ENCODE measurements at regions not wholly inside any gene's neighbourhood (a gene's known extent, or its start where the extent isn't known, plus 50 kb on each side); places are given as distances from the start of the nearest gene placed in this dataset.

GRCh38 chr11:24357620-24358410 lies 139.0 kb upstream of the LUZP2 start:
- no peak for FAIRE-seq
- DNase-seq (ENCODE audit: extremely low spot score, insufficient read length, low read depth), result no peak

DNA sequence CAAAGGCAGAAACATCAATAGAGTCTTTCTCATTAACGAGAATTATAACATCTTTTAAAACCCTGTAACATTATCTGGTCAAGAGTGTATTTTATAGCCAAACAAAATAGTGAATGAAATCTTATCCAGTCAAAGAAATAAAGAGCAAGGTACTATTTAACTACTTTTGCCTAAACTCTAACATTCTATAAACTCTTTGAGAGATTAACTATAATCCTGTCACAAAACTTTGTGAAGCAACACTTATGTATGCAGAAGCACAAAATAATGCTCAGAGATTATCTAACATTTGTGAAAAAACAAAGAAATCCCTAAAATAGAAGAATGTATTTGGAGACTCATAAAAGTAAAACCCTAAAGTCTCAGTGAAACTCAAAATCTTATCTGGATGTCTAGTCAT lies 124.4 kb upstream of the LUZP2 start:
- FAIRE-seq, result no peak

DNA sequence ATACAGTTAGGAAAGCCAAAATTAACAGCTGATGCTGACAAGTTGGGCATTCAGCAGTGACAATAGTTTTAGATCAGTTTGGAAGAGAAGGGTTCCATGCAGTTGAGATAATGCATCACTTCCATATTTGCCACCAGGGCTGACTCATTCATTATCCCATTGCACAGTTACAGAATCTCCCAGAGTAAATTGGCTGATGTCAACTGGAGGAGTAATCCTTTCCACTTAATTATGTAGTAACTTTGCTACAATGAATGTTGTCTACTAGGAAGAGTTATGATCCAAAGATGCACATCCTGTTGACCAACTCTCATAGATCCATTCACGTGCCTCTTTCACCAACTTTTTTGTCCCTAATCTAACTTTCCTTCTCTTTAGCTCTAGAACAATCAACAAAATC lies 123.3 kb upstream of the LUZP2 start:
- DNase-seq (ENCODE audit: extremely low spot score, insufficient read length, low read depth), result no peak
- FAIRE-seq, result no peak

More for the DNA sequence above, 124.4 kb upstream of the LUZP2 start:
- no peak for DNase-seq (ENCODE audit: extremely low spot score, insufficient read length, low read depth)

GRCh38 chr11:24375351-24375750 lies 121.5 kb upstream of the LUZP2 start:
- FAIRE-seq (no peak), DNase-seq (ENCODE audit: extremely low spot score, insufficient read length, low read depth) (no peak)

DNA sequence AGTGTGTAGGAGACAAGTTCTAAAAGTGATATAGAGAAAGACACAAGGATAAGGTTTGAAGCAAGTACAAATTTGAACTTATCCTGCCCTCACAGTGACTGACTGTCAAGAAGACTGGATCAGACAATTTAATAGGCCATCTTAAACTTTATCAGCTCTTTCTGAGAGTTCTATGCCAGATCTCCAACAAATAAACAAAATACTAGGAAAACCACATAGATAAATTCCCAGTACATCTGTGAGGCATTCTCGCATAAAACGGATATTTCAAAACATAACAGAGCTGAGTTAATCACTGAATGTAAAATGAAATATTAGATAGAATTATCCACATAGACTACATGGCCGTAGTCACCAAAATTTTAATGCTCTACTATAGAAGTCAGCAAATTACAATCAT lies 120.9 kb upstream of the LUZP2 start:
- no peak for FAIRE-seq
- DNase-seq (ENCODE audit: extremely low spot score, insufficient read length, low read depth), result no peak

- DNase-seq (ENCODE audit: extremely low spot score, insufficient read length, low read depth) (no peak), FAIRE-seq (no peak)
Measured at GRCh38 chr11:24383137-24383536, 113.7 kb upstream of the LUZP2 start.

DNA sequence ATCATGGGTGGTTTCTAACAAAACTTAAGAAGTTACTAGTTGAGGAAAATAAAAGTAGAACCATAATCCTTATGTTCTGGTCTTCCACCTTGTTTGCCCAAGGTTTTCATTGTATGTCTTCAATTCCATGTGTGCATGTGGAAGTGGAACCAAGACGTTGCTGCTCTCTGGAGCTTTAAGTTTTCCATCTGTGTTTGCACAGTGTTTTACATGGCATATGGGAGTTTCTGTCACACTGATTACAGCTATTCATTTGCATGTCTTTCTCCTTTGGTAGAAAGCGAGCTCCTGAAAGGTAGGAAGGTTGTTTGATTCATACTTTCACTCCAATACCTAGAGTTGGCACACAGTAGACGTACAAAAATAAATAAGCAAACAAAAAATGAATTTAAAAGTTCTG lies 112.6 kb upstream of the LUZP2 start:
- no peak for FAIRE-seq
- DNase-seq (ENCODE audit: extremely low spot score, insufficient read length, low read depth), result no peak

GRCh38 chr11:24386546-24387397 lies 110.1 kb upstream of the LUZP2 start:
- DNase-seq (ENCODE audit: extremely low spot score, insufficient read length, low read depth) (no peak), FAIRE-seq (no peak)

GRCh38 chr11:24389575-24389974 lies 107.3 kb upstream of the LUZP2 start:
- no peak for DNase-seq (ENCODE audit: extremely low spot score, insufficient read length, low read depth)
- FAIRE-seq, result no peak

- DNase-seq (ENCODE audit: extremely low spot score, insufficient read length, low read depth), result no peak
- FAIRE-seq, result no peak
Measured at GRCh38 chr11:24390016-24390415, 106.8 kb upstream of the LUZP2 start.

DNA sequence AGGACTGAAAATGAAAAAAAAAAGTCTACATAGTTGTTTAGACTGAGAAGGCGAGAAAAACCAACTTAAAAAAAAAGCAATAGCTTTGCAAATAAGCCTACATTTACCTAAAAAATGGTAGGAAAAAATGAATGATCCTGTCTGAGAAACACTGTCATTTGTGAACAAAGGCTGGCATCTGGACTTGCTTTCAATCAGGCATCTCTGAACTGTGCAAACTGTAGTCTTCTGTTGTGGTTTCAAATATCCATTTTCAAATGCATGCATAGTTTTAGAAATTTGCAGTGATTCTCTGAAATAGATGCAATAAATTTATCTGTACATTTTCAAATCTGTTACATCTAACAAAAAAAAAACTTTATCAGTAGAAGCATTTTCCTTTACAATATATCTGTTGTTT lies 106.1 kb upstream of the LUZP2 start:
- FAIRE-seq (no peak), DNase-seq (ENCODE audit: extremely low spot score, insufficient read length, low read depth) (no peak)

DNA sequence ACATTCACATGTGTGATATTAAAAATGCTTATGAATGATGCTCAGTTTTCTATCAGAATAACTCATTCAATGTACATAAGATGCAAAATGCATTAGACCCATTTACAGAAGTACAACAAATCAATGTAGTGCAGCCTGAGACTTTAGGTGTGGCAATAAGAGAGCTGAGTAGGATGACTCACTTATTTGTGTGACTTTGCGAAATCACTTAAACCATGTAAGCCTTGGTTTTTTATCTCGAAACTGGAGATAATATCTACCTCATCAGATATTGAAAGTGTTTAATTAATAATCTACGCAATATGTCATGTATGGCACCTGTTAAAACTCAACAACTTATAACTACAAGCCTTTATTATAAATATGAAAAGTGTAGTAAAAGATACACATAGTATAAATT lies 105.7 kb upstream of the LUZP2 start:
- no peak for FAIRE-seq
- no peak for DNase-seq (ENCODE audit: extremely low spot score, insufficient read length, low read depth)

- DNase-seq (ENCODE audit: extremely low spot score, insufficient read length, low read depth) (no peak), FAIRE-seq (no peak)
Measured at GRCh38 chr11:24400059-24400665, 96.7 kb upstream of the LUZP2 start.

- no peak for DNase-seq (ENCODE audit: extremely low spot score, insufficient read length, low read depth)
- no peak for FAIRE-seq
Measured at GRCh38 chr11:24406389-24406788, 90.5 kb upstream of the LUZP2 start.

DNA sequence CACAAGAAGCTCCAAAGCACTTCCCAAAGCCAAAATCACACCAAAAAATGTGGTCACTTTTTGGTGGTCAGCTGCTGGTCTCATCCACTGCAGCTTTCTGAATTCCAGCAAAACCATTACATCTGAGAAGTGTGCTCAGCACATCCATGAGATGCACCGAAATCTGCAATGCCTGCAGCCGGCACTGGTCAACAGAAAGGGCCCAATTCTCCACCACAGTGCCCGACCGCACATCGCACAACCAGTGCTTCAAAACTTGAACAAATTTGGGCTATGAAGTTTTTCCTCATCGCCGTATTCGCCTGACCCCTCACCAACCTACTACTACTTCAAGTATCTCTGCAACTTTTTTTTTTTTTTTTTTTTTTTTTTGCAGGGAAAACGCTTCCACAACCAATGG lies 89.9 kb upstream of the LUZP2 start:
- no peak for FAIRE-seq
- DNase-seq (ENCODE audit: extremely low spot score, insufficient read length, low read depth), result no peak

DNA sequence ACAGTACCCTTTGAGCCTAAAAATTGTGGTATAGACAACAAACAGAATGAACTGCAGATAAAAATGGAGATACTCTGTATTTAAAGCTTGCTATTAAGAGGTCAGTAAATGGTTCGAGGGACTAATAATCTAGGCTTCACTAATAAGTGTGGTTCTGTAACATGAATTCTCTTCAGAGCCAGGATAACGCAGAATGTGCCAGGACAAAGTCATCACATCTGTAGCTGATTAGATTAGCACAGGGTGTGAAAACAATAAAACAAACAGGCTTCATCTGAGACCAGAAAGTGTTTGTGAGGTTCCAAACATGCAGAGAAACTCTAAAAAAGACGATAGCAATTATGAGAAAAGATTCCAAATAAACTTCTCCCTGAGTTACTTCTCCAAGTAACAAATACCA lies 89.1 kb upstream of the LUZP2 start:
- FAIRE-seq, result no peak
- DNase-seq (ENCODE audit: extremely low spot score, insufficient read length, low read depth), result no peak

- DNase-seq (ENCODE audit: extremely low spot score, insufficient read length, low read depth) (no peak), FAIRE-seq (no peak)
Measured at GRCh38 chr11:24408202-24408601, 88.7 kb upstream of the LUZP2 start.

DNA sequence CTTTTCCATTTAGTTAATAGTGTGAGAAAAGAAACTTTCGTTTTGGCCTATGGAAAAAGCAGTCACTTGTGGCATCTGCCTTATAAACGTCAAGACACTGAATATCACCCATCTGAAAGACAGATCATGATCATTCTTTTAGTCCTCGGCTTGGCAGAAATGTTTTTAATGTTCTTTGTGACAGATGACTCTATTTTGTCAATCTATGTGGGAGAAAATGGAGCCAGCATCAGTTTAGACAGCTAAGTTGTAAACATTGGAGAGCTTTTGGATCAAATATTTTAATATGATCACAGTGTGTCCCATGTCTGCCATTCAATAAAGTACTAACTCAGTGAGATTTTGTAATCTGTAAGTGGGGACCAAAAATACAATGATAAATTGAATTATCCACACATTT lies 85.1 kb upstream of the LUZP2 start:
- DNase-seq (ENCODE audit: extremely low spot score, insufficient read length, low read depth), result no peak
- no peak for FAIRE-seq

DNA sequence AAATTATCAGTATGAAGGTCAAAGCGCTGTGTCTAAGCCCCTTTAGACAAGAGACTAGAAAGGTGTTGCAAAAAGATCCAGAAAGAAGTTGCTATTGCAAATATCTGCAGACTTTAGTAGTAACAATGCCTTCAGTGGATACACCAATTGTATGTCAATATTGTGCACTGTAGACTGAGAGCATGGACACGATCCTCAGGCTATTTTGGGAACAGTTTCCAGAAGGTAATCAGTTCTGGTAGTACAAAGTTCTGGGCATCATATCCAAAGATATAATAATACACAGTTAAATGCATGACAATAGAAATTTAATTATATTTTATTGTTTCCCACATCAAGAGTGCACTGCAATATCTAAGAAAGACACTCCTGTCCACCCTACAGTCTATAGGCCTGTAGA lies 84.1 kb upstream of the LUZP2 start:
- no peak for DNase-seq (ENCODE audit: extremely low spot score, insufficient read length, low read depth)
- FAIRE-seq, result no peak

- FAIRE-seq (no peak), DNase-seq (ENCODE audit: extremely low spot score, insufficient read length, low read depth) (no peak)
Measured at GRCh38 chr11:24413391-24413790, 83.5 kb upstream of the LUZP2 start.

All from GM18507 (cell line).